ENCODE measurements at regions not wholly inside any gene's neighbourhood (a gene's known extent, or its start where the extent isn't known, plus 50 kb on each side); places are given as distances from the start of the nearest gene placed in this dataset.

DNA sequence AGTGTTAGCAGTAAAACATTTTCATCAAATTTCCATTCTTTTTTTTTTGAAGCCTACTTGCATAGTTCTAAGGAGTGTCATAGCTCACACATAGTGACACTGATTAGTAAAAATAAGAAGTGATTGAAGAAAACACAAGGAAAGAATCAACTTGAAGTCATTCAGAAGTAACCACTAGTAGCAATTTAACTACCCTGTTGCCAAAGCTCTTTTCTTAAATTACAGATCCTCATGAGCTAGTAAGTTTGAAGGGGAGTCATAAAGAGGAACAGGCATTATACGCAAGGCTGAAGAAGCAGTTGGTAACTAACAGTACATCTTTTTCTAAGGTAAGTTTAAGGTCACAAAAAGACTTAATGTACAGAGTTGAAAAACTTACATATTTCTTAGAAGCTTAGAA lies 332.2 kb downstream of the CHRM3 start:
- no peak overlapping the region for H3K27ac ChIP-seq
- no peaks in the 10 kb centered on the region for H3K9me3 ChIP-seq
- H3K36me3 ChIP-seq: no peaks in the 10 kb centered on the region
- no peaks in the 10 kb centered on the region for H3K4me1 ChIP-seq
- TF ChIP-seq POLR2A (IDR thresholded peaks at IDR 0.05) (no peak), POLR2AphosphoS5 (IDR thresholded peaks at IDR 0.05) (no peak)
- TF ChIP-seq, protein P1, sequence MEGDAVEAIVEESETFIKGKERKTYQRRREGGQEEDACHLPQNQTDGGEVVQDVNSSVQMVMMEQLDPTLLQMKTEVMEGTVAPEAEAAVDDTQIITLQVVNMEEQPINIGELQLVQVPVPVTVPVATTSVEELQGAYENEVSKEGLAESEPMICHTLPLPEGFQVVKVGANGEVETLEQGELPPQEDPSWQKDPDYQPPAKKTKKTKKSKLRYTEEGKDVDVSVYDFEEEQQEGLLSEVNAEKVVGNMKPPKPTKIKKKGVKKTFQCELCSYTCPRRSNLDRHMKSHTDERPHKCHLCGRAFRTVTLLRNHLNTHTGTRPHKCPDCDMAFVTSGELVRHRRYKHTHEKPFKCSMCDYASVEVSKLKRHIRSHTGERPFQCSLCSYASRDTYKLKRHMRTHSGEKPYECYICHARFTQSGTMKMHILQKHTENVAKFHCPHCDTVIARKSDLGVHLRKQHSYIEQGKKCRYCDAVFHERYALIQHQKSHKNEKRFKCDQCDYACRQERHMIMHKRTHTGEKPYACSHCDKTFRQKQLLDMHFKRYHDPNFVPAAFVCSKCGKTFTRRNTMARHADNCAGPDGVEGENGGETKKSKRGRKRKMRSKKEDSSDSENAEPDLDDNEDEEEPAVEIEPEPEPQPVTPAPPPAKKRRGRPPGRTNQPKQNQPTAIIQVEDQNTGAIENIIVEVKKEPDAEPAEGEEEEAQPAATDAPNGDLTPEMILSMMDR (IDR thresholded peaks at IDR 0.05): no peak
- no peak for DNase-seq (ENCODE audit: low spot score in 2 of 2)
- no peak overlapping the region for H3K4me3 ChIP-seq
- intact Hi-C loops (cut with DNase I; ENCODE audit: low total_unique reads): no loop called here
- no peaks in the 10 kb centered on the region for H3K27me3 ChIP-seq

DNA sequence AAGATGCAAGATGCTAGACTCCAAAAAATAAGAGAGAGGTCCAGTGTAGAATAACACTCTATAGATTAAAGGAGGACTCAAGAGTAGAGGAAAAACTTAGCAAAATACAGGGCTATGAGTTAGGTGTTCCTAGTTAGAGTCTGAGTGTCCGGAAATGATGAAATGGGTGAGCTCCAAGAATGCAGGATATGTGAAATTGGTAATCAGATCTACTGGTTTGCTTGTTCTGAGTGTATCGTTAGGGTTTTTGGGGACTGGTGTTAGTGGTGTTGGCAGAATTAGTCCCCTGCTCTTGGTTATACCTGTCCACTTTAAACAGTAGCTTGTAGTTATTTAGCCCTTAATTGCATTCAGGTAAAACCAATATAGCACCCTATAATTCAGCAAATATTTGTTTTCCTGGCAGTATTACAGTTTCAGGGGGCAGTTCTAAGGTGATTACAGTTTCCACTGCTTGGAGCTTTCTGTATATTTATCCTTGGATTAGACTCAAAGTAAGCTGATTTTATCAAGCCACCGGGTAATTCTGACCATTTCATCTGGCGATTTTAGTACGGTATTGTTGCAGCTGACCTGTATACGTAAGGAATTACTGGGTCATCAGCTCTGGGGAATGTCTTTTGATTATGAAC lies 332.7 kb downstream of the CHRM3 start:
- H3K36me3 ChIP-seq: no peaks in the 10 kb centered on the region
- TF ChIP-seq, protein P1 (IDR thresholded peaks at IDR 0.05): no peak
- no peak for TF ChIP-seq POLR2A (IDR thresholded peaks at IDR 0.05)
- no peak for TF ChIP-seq POLR2AphosphoS5 (IDR thresholded peaks at IDR 0.05)
- H3K27ac ChIP-seq: peak overlapping the region in 1 of 2 donors; percentile 45
- H3K4me3 ChIP-seq: peak overlapping the region in 1 of 3 donors; percentile 6
- H3K4me1 ChIP-seq: no peaks in the 10 kb centered on the region
- intact Hi-C loops (cut with DNase I; ENCODE audit: low total_unique reads): no loop called here
- no peak for DNase-seq (ENCODE audit: low spot score in 2 of 2)
- no peaks in the 10 kb centered on the region for H3K27me3 ChIP-seq
- no peaks in the 10 kb centered on the region for H3K9me3 ChIP-seq

DNA sequence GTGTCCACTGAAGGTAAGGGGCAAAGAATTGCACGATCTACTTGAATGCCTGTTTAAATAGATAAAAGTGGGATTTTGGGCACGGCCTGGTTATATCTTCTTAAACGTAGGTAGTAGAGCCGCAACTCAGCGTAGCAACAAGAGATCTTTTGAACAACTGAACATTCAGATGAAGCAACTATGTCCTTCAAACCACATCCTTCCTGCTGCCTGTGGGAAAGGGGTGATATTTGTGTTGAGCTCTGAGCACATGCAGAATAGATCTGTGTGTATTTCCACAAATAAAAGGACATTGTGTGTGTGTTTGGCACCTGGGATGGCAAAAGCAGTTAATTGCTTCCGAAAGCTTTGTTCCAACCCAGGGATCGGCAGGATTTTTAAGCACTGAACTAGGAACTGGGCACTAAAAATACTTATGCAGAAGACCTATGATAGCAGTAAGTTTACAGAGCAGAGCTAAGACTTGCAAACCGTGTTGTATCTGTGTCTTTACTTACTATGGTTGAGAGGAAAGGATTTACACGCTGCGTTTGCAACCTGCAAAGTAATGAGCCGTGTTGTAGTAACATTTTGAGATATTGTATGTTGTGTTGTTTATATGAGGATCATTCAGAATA lies 333.4 kb downstream of the CHRM3 start:
- DNase-seq (ENCODE audit: low spot score in 2 of 2): no peak
- no peak for TF ChIP-seq POLR2AphosphoS5 (IDR thresholded peaks at IDR 0.05)
- TF ChIP-seq, protein P1 (IDR thresholded peaks at IDR 0.05): no peak
- TF ChIP-seq POLR2A (IDR thresholded peaks at IDR 0.05): no peak

DNA sequence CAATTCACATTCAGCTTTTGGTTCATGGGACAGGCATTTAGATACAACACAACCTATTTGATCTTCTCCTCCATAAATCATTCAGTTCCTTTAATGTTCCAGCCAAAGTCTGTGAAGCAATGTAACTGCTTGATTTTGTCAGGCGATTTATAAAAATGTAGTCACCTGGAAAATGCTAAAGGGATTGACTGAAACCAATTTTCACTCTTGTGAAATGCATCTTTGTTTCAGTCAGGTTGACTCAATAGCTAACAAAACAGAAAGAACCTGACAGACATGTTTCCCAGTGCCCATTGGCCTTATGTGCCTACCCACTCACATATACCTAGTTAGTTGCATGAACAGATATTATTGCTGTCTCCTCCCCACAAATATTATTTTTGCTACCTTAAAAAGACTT lies 335.7 kb downstream of the CHRM3 start:
- H3K4me3 ChIP-seq: no peak overlapping the region
- TF ChIP-seq, protein P1 (IDR thresholded peaks at IDR 0.05): no peak
- no peak for TF ChIP-seq POLR2A (IDR thresholded peaks at IDR 0.05)
- TF ChIP-seq POLR2AphosphoS5 (IDR thresholded peaks at IDR 0.05): no peak
- no peak for DNase-seq (ENCODE audit: low spot score in 2 of 2)
- H3K27me3 ChIP-seq: no peaks in the 10 kb centered on the region
- H3K9me3 ChIP-seq: no peaks in the 10 kb centered on the region
- no peaks in the 10 kb centered on the region for H3K36me3 ChIP-seq
- no peaks in the 10 kb centered on the region for H3K4me1 ChIP-seq
- intact Hi-C loops (cut with DNase I; ENCODE audit: low total_unique reads): no loop called here
- H3K27ac ChIP-seq: no peak overlapping the region

More for the DNA sequence above, 333.4 kb downstream of the CHRM3 start:
- Histone ChIP-seq H3K4me1 (no peaks in the 10 kb centered on the region), H3K27me3 (no peaks in the 10 kb centered on the region), H3K9me3 (no peaks in the 10 kb centered on the region), H3K36me3 (no peaks in the 10 kb centered on the region), H3K4me3 (peak overlapping the region in 2 of 3 donors; percentile 1 to 6), H3K27ac (peak overlapping the region in 1 of 2 donors; percentile 45)
- intact Hi-C loops (cut with DNase I; ENCODE audit: low total_unique reads): no loop called here

DNA sequence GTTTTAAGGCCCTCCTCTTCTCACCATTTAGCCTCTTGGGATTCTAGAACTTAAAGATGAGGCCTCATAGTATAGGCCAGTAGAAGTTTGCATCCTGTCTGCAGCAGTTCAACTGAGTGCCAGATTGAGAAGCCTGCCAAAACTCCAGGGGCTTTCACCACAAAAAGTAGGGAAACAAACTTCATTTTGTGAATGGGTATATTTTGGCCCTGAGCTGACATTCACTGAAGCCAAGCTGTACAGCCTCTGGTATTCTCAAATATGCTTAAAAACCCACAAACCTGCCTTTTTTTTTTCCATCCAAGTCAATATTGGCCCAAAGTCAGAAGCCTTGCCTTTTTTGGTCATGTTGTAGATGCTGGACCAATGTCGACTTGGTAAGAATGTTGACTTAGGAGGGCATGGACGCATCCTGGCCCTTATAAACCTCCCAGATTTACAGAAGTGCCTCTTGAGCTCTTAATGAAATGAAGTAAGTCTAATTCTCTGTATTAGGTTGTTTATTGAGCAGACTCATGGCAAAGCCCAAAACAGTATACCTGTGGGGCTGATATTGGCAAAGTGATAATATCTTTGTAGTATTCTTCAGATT lies 337.5 kb downstream of the CHRM3 start:
- H3K4me3 ChIP-seq: no peak overlapping the region
- TF ChIP-seq POLR2A (IDR thresholded peaks at IDR 0.05) (no peak), POLR2AphosphoS5 (IDR thresholded peaks at IDR 0.05) (no peak)
- TF ChIP-seq, protein P1 (IDR thresholded peaks at IDR 0.05): no peak
- H3K27ac ChIP-seq: no peak overlapping the region
- no peaks in the 10 kb centered on the region for H3K36me3 ChIP-seq
- H3K9me3 ChIP-seq: no peaks in the 10 kb centered on the region
- H3K27me3 ChIP-seq: no peaks in the 10 kb centered on the region
- no peaks in the 10 kb centered on the region for H3K4me1 ChIP-seq
- no peak for DNase-seq (ENCODE audit: low spot score in 2 of 2)
- intact Hi-C loops (cut with DNase I; ENCODE audit: low total_unique reads): no loop called here

Data from breast epithelium (tissue), 4 donors.